GM21526 (cell line): ENCODE measurements at regions not wholly inside any gene's neighbourhood (a gene's known extent, or its start where the extent isn't known, plus 50 kb on each side); places are given as distances from the start of the nearest gene placed in this dataset.
"Not testable (repeated sequence)": the region's sequence is repeated elsewhere in the genome, so short reads cannot be mapped to it uniquely, and the experiment has no call there.

Experiments used
- ATAC-seq: cut with Tn5 transposase; IDR thresholded peaks from one replicate; pipeline ENCODE4 v1.9.1; 2021; ENCODE audit warnings: moderate library complexity; ENCODE audit not compliant: unreplicated experiment, low FRiP score

DNA sequence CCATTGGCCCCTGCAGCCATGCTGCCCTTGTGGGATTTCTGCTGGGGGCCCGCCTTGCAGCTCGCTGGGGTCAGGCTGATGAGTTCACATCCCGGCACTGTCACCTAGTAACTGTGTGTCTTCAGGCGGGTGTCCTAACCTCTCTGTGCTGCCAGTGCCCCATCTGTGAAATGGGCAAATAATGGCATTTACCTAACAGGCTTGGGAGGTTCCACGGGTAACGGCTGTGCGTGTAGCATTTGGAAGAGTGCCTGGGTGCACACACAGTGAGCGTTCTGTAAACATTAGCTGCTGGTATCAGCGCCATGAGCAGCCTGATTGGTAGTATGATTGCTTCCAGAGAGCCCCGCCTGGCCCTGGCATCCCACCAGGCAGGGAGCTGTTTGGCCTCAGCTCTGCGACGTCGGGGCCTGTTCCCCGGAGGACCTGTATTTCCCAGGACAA, 167.3 kb upstream of the GSE1 start:
- ATAC-seq = no peak

DNA sequence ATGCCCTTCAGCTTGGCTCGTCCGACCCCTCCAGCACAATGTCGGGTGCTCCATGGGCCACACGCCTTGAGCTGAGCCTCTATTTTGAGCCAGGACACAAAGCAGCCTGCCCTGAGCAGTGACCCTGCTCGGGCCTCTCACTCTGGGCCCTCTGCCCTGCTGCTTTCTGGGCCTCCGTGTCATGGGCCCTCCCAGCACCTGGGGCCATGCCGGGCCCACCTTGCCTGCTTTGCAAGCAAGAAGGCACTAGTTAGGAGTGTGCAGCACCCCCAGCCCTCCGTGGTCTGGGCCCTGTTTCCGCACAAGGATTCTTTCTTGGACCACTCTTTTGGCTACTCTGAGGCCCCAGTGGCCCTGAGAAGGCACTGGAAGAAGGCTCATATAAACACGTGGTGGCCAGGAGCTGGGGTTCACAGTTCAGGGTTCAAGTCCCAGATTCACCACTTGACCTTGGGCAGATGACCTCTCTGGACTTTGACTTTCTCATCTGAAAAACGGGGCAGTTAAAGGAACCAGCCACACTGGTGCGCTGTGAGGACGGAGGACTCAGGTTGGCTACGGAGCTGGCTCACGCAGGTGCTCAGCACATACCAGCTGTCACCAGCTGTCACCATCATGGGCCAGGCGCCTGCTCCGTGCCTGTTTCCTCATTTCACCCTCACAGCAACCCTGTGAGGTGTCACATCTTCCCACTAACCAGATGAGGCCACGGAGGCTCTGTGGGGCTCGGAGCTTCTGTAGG, 166.0 kb upstream of the GSE1 start:
- peak; percentile 67 for ATAC-seq

DNA sequence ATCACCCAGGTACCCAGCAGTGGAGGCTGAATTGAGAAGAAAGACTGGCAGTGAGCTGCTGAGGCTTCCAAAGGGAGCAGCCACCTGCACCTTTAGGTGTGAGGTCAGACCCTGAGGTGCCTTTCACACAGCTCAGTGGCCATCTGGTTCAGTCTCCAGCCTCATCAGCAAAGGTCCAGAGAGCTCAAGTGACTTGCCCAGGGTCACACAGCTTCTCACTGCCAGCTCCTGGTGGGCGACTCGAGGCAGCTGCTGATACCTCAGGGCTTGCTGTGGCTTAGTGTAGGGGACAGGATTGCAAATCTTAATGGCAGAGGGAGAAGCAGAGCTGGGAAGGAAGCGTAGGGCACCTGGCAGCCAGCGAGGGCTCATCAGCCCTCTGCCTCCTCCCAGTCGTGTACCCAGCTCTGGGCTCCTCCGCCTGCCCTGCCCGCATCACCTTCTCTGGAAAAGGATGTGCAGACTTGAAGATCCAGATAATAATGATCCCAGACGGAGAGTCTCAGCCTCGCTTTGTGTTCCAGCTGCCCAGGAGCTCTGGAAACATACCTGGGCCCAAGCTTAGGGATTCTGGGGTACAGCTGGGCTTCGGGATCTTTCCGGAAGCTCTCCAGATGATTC, 165.3 kb upstream of the GSE1 start:
- ATAC-seq = no peak

DNA sequence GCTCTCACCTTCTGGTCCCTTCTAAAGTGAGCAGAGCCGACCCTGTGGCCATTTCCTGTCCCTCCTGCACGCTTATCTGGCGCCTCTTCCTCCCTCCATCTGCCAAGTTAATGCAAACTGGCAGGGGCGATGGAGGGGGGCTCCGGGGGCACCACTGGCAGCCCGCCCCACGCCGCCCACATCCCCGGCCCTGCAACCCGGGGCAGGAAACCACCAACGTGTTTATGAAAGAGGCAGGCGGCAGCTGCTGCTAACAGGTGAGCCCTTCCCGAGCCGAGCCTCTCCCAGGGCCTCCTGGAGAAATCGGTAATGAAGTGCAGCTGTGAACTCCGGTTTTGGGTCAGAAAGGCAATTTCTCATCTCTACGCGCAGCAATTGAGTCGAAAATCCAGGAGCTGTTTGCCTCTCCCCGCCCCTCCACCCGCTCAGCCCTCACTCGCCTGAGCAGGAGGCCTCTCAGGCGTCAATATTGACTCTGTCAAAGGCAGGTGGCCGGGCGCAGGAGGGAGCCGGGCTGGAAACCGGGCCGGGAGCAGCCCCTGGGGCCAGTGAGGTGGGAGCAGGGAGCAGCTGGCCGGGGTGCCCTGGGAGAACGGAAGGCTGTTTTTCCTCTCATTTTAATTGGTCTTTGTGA, 164.4 kb upstream of the GSE1 start:
- no peak for ATAC-seq

DNA sequence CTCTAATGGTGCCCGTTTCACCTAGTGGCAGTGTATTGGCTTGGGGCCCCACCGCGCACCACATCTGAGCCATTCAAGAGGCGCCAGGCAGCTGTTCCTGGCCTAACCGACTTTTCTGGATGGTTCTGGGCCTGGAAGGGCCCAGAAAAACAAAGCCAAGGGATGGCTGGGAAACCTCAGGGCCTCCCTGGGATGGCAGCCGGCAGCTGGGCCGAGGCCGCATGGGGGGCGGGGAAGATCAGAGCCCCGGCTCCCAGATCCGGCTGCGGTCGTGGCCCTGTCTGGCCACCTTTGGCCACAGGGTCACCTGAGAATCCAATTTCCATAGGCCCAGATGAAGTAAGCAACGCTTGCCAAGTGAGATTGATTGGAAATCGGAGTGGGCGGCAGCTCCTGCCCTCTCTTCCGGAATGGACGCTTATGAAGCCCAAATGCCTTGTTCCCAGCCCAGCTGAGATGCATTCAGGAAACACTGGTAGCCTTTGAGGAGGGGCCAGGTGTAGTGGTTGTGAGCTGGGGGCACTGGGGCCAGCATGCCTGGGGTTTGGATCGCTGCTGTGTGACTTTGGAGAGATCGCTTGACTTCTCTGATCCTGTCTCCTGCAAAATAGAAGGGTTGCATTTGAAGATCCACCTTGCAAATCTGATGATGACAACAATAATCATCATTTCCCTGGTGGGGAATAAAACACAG, 163.8 kb upstream of the GSE1 start:
- ATAC-seq = no peak

DNA sequence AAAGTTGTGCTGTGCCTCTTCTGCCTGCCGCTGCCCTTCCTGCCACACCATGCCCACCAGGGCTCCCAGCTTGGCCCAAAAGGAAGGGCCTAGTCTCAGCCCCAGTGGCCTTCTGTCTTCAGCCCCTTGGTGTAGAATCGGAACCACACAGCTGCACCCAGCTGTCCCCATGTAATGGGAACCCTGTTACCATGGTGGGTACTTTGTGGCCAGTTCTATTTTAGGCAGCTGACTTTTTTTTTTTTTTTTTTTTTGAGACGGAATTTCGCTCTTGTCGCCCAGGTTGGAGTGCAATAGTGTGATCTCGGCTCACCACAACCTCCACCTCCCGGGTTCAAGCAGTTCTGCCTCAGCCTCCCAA, 163.3 kb upstream of the GSE1 start:
- no peak for ATAC-seq

DNA sequence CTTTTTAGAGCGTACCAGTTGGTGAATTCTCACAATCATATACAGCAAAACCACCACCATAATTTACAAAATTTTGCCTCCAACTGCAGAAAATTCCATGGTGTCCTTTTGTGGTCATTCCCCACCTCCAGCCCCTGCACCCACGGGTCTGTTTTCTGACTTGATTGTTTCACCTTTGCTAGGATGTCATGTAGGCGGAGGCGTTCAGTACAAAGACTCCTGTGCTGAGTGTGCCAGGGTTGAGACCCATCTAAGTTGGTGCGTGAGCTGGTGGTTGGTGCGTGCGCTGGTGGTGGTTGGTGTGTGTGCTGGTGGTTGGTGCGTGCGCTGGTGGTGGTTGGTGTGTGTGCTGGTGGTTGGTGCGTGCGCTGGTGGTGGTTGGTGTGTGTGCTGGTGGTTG, 162.0 kb upstream of the GSE1 start:
- ATAC-seq = not testable (repeated sequence)

DNA sequence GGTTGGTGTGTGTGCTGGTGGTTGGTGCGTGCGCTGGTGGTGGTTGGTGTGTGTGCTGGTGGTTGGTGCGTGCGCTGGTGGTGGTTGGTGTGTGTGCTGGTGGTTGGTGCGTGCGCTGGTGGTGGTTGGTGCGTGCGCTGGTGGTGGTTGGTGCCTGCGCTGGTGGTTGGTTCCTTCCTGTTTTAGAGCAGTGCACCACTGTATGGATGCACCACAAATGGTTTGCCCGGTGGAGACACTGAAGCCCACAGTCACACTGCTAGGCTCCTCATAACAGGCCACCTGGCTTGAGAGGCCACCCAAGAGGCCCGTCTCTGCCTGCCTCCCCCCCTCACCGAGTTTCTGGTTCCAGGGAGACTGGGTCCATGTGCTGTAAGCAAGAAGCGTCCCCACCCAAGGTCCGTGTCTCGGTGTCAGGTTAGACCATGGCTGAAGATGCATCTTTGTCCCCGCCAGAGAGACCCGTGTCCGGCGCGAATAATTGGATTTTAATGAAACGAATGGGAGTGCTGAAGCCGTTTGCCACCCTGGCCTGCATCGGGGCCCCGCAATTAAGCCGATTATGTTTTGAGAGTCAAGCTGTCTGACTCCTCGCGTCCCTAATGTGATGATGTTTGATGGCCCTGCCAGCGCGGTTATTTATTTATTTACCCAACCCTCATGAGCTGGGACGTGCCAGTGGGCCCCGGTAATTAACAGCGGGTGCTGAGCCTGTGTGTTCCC, 161.3 kb upstream of the GSE1 start:
- ATAC-seq = no peak

DNA sequence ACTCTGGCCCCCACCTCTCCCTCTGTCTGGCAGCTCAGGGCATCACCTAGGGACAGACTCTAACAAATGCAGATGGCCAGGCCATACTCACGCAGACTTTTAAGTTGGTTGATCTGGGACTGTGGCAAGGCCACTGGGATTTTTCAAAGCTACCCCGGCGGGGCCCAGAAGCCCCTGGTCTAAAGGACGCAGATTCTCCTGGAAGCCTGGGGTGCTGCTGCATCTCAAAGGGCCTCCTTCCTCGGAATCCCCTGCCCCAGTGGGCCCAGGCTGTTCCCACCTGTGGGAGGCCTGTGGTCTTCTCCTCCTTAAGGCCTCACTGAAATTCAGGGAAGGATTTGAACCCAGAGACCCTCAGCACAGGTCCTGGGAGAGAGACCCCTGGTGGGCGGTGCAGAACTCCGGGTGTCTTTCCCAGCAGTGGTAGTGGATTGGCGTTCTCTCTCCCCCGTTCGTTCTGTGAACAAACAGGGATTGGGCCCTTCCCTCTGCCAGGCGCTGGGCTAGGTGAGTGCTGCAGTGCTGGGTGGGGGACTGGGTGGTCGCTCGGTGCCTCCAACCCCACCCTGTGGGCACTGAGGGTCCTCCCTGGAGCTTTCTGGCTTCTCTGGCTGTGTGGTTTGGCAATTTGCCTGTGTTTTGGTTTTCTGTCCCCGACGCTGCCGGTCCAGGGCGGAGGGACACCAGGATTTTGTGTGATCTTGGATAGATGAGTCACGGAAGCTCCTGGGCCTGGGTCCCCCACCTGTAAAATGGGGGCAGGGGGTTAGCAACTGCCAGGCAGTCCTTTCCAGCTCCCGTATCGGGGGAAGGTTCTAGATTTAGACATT, 160.5 kb upstream of the GSE1 start:
- no peak for ATAC-seq

DNA sequence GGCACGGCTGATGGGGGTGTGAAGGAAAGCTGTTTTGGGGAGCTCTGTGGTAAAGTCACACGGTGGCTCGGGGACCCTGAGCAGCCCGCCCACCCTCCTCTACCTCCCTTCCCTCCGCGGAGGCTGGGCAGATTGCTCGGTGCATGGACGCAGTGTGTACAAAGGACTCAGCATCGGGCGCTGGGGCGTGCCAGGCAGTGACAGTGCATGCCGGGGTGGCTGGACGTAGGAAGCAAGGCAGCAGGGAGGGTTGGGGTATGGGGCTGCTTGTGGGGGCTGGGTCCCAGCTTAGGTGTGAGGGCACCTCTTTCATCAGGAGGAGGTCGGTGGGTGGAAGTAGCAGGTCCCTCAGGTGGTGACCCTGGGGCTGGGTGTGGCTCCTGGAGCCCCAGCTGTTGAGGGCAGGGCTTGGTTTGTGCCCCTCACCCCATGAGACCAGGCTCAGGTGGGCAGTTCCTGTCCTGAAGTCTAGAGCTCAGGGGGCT, 159.9 kb upstream of the GSE1 start:
- no peak for ATAC-seq

DNA sequence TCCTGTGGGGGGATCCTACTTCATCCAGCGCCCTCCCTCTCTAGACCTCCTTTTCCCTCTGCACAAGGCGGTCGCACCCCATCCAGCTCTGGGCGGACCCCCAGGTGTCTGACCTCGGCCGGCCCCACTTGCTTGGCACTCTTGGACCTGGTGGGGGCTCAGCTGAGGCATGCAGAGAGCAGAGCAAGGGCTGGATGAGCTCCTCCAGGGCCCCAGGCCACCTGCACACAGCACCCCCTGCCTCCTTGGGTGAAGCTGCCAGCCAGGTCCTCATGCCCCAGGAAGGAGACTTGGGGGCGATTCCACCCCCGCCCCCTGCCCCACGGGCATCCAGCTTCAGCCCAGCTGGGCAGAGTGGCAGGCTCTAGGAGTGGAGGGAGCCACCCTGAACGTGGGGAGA, 159.4 kb upstream of the GSE1 start:
- no peak for ATAC-seq

DNA sequence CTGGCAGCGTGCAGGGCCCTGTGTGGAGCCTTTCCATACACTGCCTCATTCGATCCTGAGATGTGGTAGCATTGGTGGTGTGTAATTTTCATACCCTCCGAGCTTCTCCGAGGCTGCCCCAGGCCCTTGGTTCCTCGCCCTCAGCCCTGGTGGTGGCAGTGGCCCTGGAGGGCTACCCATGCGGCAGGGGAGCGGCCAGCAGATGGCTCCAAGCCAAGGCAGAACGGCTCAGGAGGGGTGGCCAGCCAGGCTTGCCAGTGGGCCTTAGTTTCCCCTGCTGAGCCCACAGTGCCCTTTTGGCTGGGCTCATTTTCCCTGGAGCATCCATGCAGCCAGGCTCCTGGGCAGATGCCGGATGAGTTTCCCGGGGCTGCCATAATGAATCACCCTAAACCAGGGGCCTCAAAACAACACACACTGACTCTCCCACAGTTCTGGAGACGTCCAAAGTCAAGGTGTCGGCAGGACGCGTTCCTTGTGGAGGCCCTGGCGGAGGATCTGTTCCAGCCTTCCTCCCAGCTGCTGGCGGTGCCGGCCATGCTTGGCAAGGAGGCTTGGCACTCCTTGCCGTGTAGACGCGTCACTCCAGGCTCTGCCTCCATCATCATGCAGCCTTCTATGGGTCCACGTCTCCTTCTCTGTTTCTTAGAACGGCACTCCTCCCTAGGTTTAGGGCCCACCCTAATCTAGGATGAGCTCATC, 158.8 kb upstream of the GSE1 start:
- no peak for ATAC-seq

DNA sequence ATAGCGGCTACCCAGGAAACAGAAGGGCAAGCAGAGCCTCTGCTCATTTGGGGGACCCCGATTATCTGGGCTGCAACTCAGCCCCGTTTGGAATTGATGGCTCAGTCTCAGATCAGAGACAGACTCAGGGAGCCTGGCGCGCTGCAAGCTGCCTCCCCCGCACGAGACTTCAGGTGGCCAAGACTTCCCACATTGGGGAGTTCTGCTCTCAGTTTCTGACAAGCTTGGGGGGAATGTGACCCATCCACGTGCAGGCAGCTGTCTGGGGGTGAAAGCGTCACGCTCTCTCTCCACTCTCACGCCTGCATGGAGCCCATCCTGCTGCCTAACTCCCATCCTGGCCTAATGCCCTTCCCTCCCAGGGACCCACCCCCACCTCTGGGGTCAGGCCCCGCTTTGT, 157.6 kb upstream of the GSE1 start:
- ATAC-seq = no peak

DNA sequence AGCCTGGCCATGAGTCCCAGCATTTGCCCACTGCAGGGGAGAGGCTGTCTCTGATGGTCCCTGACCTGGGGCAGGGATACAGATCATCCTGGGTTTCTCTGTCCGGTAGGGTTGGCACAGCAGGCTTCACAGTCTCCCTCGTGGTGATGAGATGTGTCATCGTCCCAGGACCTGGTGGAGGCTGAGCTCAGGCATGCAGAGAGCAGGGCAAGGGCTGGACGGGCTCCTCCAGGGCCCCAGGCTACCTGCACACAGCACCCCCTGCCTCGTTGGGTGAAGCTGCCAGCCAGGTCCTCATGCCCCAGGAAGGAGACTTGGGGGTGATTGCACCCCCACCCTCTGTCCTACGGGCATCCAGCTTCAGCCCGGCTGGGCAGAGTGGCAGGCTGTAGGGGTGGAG, 155.8 kb upstream of the GSE1 start:
- no peak for ATAC-seq

DNA sequence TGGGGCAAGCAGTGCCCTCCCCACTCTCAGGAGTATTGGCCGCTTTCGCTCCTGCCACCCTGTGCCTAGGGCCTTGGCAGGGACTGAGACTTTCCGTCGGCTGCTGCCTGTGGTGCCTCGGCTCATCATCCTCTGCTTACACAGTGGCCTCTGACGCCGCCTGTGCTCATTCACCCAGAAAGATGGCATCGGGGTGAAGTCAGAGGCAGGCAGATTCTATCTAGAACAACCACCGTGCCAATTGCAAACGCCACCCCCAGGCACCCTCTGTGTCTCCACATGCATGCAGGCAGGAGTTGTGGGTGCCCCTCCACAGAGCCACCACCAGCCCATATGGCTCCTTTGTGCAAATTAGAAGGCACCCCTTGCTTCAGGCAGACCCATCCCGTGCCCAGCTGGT, 154.2 kb upstream of the GSE1 start:
- ATAC-seq = no peak

DNA sequence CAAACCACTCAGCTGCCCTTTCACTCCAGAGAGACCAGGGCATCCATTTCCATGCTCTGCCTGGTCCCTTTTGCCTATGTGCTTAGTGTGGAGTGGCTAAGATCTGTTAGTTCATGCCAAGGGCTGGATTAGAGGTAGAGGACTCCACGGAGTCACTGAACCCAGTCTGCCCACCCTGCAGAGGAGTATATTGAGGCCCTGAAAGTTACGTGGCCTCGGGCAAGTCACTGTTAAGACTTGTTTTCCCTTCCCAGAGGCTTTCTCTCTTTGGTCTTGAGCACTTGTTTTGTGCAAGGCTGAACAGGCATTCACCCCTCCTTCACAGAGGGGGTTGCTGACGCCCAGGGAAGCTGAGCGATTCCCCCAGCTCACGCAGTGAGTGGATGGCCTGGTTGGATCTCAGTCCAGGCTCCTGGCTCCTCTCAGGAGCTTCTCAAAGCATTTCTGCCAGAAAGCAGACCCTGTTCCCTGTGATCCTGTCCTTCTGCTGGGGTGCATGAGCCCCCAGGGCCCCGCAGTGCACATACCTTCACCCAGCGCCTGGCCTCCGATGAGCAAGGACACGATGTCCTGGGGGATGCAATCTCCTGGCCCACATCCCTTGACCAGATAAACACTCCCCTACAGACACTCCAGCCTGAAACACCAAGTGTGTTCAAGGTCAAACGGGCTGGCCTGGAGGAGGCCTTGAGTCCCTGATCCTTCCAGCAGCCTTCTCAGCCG, 153.4 kb upstream of the GSE1 start:
- no peak for ATAC-seq

DNA sequence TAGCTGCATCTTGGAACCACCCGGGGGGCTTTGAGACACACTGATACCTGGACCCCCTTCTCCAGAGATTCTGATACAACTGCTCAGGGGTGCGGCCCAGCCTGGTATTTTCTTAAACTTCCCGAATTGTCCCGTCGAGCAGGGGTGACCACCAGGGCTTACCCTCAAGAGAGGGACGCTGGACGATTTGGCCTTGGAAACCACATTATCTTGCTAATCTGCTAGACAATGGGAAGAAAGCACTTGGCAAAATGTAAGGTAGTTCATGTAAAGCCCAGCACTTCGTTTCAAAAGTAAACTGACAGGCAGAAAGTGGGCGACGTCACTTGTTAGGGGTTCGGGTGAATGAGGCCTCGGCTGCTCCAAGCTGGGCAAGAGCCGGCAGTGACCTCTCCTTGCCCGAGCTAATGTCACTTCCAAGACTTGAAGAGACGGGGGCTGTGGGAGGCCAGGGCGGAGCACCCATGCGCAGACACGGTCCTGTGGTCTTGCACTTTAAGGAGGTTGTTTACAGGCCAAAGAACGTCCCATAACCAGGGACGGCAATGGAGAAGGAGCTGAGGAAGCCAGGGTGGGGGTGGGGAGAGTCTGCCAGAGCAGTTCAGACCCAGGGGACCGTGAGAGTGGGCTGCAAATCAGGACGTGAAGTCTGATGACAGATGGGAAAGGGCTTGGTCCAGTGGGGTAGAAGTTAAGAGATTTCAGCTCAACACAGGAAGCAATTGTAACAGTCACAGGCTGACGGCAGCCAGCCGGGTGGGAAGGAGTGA, 152.7 kb upstream of the GSE1 start:
- ATAC-seq = no peak
